ENCODE measurements at regions not wholly inside any gene's neighbourhood (a gene's known extent, or its start where the extent isn't known, plus 50 kb on each side); places are given as distances from the start of the nearest gene placed in this dataset.

DNA sequence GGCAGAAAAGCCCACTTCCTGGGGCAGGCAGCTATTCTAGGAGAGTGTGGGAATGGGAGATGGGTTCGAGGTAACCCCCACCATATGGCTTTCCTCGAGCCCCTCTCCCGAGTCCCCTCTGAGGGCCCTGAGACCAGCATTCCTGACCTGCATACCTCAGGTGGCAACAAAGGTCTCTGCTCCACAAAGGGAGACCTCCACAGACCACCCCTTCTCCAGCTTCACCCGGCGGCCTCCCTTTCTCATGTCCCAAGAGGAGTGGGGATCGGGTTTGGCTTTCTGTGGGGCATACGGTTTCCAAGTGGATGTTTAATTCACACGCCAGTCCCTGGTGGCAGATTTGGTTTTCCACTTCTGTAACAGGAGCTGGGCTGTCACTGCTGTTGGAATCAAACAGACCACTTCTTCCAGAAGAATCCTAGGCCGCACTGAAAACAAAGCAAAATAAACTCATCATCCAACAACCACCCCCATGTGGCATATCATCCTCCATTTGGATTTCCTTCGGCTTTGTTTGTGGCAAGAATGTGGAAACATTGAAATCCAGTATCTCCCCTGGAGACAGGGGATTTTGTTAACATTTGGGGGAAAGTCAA, 83.2 kb downstream of the DLL1 start:
- H3K4me3 ChIP-seq (ENCODE audit: low read depth, low read length): no peak overlapping the region
- TF ChIP-seq, protein P1, sequence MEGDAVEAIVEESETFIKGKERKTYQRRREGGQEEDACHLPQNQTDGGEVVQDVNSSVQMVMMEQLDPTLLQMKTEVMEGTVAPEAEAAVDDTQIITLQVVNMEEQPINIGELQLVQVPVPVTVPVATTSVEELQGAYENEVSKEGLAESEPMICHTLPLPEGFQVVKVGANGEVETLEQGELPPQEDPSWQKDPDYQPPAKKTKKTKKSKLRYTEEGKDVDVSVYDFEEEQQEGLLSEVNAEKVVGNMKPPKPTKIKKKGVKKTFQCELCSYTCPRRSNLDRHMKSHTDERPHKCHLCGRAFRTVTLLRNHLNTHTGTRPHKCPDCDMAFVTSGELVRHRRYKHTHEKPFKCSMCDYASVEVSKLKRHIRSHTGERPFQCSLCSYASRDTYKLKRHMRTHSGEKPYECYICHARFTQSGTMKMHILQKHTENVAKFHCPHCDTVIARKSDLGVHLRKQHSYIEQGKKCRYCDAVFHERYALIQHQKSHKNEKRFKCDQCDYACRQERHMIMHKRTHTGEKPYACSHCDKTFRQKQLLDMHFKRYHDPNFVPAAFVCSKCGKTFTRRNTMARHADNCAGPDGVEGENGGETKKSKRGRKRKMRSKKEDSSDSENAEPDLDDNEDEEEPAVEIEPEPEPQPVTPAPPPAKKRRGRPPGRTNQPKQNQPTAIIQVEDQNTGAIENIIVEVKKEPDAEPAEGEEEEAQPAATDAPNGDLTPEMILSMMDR (IDR thresholded peaks at IDR 0.05; ENCODE audit: low read depth, low read length): no peak

DNA sequence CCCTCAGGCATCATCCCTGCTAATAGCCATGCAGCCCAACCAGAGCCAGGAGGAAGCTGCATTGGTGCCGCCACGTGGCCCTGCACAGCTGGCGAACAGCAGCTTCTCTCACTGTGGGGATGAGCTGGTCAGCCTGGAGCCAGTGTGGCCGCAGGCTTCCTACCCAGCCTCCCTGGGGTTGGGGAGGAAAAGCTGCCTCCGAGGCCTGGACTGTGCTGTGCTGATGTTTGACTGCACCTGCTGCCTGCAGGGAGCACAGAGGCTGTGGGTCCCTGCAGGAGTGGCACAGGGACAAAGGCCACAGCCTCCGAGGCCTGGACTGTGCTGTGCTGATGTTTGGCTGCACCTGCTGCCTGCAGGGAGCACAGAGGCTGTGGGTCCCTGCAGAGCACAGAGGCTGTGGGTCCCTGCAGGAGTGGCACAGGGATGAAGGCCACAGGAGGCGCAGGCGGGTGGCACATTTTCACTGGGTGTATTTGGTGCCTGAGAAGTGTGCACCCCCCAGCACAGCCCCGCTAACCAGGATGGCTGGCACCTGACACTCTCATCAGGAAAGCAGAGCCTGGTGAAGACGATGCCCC, 83.9 kb downstream of the DLL1 start:
- H3K4me3 ChIP-seq (ENCODE audit: low read depth, low read length): no peak overlapping the region
- TF ChIP-seq, protein P1 (IDR thresholded peaks at IDR 0.05; ENCODE audit: low read depth, low read length): no peak

DNA sequence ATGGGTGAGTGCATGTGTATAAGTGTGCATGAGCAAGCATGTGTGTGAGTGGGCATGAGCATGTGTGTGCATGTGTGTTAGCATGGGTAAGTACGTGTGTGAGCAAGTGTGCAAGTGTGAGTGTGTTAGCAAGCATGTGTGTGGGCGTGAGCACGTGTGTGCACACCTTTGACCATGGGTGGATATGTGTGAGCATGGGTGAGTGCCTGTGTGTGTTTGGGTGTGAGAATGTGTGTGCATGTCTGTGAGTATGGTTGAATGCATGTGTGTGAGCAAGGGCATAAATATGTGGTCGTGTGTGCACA, 84.6 kb downstream of the DLL1 start:
- H3K4me3 ChIP-seq (ENCODE audit: low read depth, low read length): no peak overlapping the region
- TF ChIP-seq, protein P1 (IDR thresholded peaks at IDR 0.05; ENCODE audit: low read depth, low read length): no peak

DNA sequence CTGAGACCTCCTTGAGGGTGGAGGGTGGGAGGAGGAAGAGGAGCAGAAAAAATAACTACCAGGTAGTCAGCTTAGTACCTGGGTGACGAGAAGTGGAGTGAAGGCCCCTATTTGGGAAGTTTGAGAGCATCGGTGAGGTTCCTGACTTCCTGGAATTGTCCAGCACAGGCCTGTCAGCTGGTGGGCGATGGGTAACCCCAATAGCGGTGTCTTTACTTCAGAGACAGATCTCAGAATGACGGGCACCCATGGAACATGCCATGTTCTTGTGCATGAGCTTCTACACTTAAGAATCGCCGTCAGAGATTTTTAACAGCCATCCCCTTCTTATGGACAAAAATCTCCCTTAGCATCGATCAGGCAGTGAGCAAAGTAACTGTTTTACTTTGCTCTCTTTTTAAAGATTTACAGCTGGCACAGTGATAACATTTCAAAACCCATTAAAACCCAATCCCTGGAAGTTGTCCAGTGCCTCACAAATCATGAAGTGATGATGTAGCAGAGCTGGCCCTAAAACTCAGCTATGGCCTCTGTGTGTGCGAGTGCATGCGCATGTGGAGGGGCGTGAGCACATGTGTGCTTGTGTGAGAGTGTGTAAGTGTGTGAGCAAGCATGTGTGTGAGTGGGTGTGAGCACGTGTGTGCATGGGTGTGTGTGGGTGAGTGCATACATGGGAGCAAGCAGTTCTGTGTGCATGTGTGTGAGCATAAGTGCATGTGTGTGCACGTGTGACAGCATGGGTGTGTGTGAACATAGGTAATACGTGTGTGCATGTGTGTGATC, 85.2 kb downstream of the DLL1 start:
- H3K4me3 ChIP-seq (ENCODE audit: low read depth, low read length): no peak overlapping the region
- TF ChIP-seq, protein P1 (IDR thresholded peaks at IDR 0.05; ENCODE audit: low read depth, low read length): no peak

DNA sequence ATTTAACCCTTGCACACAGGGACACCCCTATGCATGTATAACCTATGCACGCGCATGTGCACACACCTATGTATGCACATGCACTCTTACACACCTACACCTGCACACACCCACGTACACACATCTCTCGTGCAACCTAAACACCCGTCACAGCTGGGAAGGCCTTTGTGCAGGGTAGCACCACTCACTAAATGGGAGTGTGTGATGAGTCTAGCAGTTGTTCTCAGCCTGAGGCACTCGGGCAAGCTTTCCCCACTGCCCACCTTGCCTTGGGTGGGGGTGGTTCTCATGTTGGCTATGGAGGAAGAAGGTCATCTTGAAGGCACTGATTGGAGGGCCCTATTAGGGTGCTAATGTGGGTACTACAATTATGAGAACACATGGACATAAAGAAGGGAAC, 85.8 kb downstream of the DLL1 start:
- no peak overlapping the region for H3K4me3 ChIP-seq (ENCODE audit: low read depth, low read length)
- TF ChIP-seq, protein P1 (IDR thresholded peaks at IDR 0.05; ENCODE audit: low read depth, low read length): no peak

DNA sequence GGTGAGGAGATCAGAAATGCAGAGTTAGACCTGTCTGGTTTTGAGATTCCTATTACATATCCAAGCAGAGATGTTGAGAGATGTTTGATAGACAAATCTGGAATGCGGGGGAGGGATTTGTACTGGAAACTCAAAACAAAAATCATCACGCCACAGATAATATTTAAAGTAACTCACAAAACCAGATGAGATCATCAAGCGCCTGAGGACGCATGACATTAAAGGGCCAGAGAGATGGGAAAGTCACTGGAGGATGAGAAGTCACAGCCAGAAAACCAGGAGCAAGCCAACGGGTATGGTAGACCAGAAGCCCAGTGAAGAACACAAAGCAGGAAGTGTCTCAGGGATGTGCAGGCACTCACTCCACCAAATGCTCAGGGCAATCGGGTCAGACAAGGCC, 87.7 kb downstream of the DLL1 start:
- TF ChIP-seq, protein P1 (IDR thresholded peaks at IDR 0.05; ENCODE audit: low read depth, low read length): no peak
- H3K4me3 ChIP-seq (ENCODE audit: low read depth, low read length): no peak overlapping the region

All from WI38 (cell line).